ENCODE measurements at regions not wholly inside any gene's neighbourhood (a gene's known extent, or its start where the extent isn't known, plus 50 kb on each side); places are given as distances from the start of the nearest gene placed in this dataset.

GRCh38 chr17:70271200-70271599 lies 101.9 kb downstream of the KCNJ2 start:
- TF ChIP-seq POLR2AphosphoS5 (IDR thresholded peaks at IDR 0.05; ENCODE audit: low read depth, low read length) (no peak), FOSL1 (IDR thresholded peaks at IDR 0.05; ENCODE audit: insufficient read depth, low read depth, low read length) (no peak), EP300 (IDR thresholded peaks at IDR 0.05; ENCODE audit: borderline replicate concordance in 1 of 2, low read depth in 2 of 2, low read length in 2 of 2) (no peak), CTCF (IDR thresholded peaks at IDR 0.05; ENCODE audit: control extremely low read depth in 1 of 3, insufficient read depth in 1 of 3, low read depth in 1 of 3, low read length in 3 of 3) (no peak), GABPA (IDR thresholded peaks at IDR 0.05; ENCODE audit: borderline replicate concordance, insufficient read depth, low read length) (no peak), TEAD4 (IDR thresholded peaks at IDR 0.05; ENCODE audit: low read depth, low read length) (no peak), RFX5 (IDR thresholded peaks at IDR 0.05; ENCODE audit: borderline replicate concordance, low read depth, low read length) (no peak), RAD21 (IDR thresholded peaks at IDR 0.05 in 1 of 2, conservative IDR thresholded peaks at IDR 0.05 in 1 of 2; ENCODE audit: low read depth in 2 of 2, low read length in 2 of 2) (no peak)
